HEK293 (cell line): ENCODE measurements at regions not wholly inside any gene's neighbourhood (a gene's known extent, or its start where the extent isn't known, plus 50 kb on each side); places are given as distances from the start of the nearest gene placed in this dataset.

Experiments used
- IKZF3 ChIP-seq: fragments of 450-650 bp; IDR thresholded peaks from 2 replicates; pipeline ENCODE4 v1.5.0; 2018; ENCODE audit warnings: missing biosample characterization, mild to moderate bottlenecking, missing genetic modification characterization, moderate library complexity
- REPIN1 ChIP-seq: fragments of 450-650 bp; formaldehyde crosslinking; IDR thresholded peaks from 2 replicates; pipeline ENCODE4 v1.5.1; 2017; ENCODE audit warnings: missing biosample characterization, missing genetic modification characterization, low read depth
- ZNF184 ChIP-seq: fragments of 450-650 bp; IDR thresholded peaks from 2 replicates; pipeline ENCODE4 v1.5.1; 2018; ENCODE audit warnings: missing biosample characterization, mild to moderate bottlenecking, missing genetic modification characterization
- ZNF366 ChIP-seq: fragments of 450-650 bp; formaldehyde crosslinking; conservative IDR thresholded peaks from 2 replicates; pipeline ENCODE4 v1.5.1; 2016; ENCODE audit warnings: missing biosample characterization, missing genetic modification characterization
- ZNF76 ChIP-seq: fragments of 450-650 bp; formaldehyde crosslinking; IDR thresholded peaks from 2 replicates; pipeline ENCODE4; 2016; ENCODE audit warnings: low read depth, missing biosample characterization, missing genetic modification characterization, borderline replicate concordance
- TF ChIP-seq, protein P1 (sequence below): IDR thresholded peaks from 2 replicates; pipeline ENCODE4 v1.6.1; 2011; ENCODE audit warnings: mild to moderate bottlenecking, low read depth, low read length, borderline replicate concordance

DNA sequence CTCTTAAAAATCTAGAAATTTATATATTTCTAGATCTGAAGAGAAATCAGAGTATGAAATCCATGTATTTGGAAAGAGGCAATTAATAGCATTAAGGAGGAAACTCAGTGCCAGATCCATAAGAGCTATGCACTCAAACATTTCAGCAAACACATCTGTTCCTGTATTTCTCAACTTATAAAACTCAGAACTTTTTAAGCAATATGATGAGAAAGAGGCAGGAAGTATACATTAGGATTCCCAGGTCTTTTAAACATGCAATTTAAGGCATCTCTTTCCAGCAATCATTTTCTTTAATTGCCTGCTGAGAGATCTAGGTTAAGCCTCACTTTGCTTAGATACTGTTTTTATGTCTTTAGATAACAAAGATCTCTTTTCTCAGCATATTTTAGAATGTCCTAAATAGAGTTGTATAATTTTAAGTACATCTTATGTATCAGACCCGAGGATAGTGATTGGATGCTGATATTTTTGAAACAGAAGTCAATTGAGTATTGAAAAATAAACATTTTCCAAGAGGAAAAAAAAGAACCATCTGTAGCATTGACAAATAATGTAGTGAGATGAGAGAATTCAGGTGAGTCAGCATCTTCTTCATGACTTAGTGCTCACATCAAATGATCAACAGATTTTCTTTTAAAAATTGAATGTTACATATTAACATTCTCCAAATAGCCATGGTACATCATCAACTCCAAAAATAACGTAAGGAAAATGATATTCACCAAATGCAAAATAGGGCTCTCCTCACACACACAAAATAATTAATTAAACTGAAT is 461.4 kb upstream of the NOX3 start:
- TF ChIP-seq ZNF76 (tag by site-specific recombination) (no peak), REPIN1 (tag by site-specific recombination) (no peak), ZNF366 (no peak), IKZF3 (tag by site-specific recombination) (no peak), ZNF184 (tag by site-specific recombination) (no peak)
- TF ChIP-seq, protein P1, sequence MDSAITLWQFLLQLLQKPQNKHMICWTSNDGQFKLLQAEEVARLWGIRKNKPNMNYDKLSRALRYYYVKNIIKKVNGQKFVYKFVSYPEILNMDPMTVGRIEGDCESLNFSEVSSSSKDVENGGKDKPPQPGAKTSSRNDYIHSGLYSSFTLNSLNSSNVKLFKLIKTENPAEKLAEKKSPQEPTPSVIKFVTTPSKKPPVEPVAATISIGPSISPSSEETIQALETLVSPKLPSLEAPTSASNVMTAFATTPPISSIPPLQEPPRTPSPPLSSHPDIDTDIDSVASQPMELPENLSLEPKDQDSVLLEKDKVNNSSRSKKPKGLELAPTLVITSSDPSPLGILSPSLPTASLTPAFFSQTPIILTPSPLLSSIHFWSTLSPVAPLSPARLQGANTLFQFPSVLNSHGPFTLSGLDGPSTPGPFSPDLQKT: no peak
